Glomerular visceral epithelial cell (primary cell): ENCODE measurements at regions not wholly inside any gene's neighbourhood (a gene's known extent, or its start where the extent isn't known, plus 50 kb on each side); places are given as distances from the start of the nearest gene placed in this dataset.
A peak's percentile ranks its signal among the peaks of the same experiment; 100 is the strongest.
"Not testable (repeated sequence)": the region's sequence is repeated elsewhere in the genome, so short reads cannot be mapped to it uniquely, and the experiment has no call there.

ENCODE experiments used
- DNase-seq: peaks from one replicate; pipeline ENCODE4 v3.0.0-alpha.2; 2016; ENCODE audit errors: extremely low spot score

- no peak for DNase-seq
Observed at GRCh38 chr17:53335443-53335842, 487.3 kb upstream of the KIF2B start.

- DNase-seq = no peak
Observed at GRCh38 chr17:53330756-53331155, 492.0 kb upstream of the KIF2B start.

GRCh38 chr17:53321651-53322050, 501.1 kb upstream of the KIF2B start:
- DNase-seq = no peak

GRCh38 chr17:53319947-53320346, 502.8 kb upstream of the KIF2B start:
- DNase-seq = no peak

- DNase-seq = no peak
Observed at GRCh38 chr17:53316988-53317387, 505.7 kb upstream of the KIF2B start.

GRCh38 chr17:53316073-53316472, 506.7 kb upstream of the KIF2B start:
- DNase-seq = no peak

- DNase-seq = no peak
Observed at GRCh38 chr17:53314521-53314920, 508.2 kb upstream of the KIF2B start.

GRCh38 chr17:53313746-53314145, 509.0 kb upstream of the KIF2B start:
- peak; percentile 46 for DNase-seq

- DNase-seq = no peak
Observed at GRCh38 chr17:53278466-53278865, 544.3 kb upstream of the KIF2B start.

GRCh38 chr17:53273126-53273525, 549.6 kb upstream of the KIF2B start:
- no peak for DNase-seq

- no peak for DNase-seq
Observed at GRCh38 chr17:53270936-53271335, 551.8 kb upstream of the KIF2B start.

- no peak for DNase-seq
Observed at GRCh38 chr17:53264730-53265129, 558.0 kb upstream of the KIF2B start.

GRCh38 chr17:53253956-53254597, 568.6 kb upstream of the KIF2B start:
- no peak for DNase-seq

GRCh38 chr17:53249036-53249435, 573.7 kb upstream of the KIF2B start:
- no peak for DNase-seq

GRCh38 chr17:53234138-53234537, 588.6 kb upstream of the KIF2B start:
- DNase-seq = no peak

GRCh38 chr17:53227514-53227913, 595.2 kb upstream of the KIF2B start:
- DNase-seq = peak; percentile 4

GRCh38 chr17:53227111-53227510, 595.6 kb upstream of the KIF2B start:
- DNase-seq = no peak

- no peak for DNase-seq
Observed at GRCh38 chr17:53219821-53220220, 602.9 kb upstream of the KIF2B start.

GRCh38 chr17:53218723-53219122, 604.0 kb upstream of the KIF2B start:
- DNase-seq = no peak

- no peak for DNase-seq
Observed at GRCh38 chr17:53217311-53217710, 605.4 kb upstream of the KIF2B start.

GRCh38 chr17:53208935-53209334, 613.8 kb upstream of the KIF2B start:
- not testable (repeated sequence) for DNase-seq

GRCh38 chr17:53193044-53193443, 629.7 kb upstream of the KIF2B start:
- DNase-seq = no peak

- DNase-seq = no peak
Observed at GRCh38 chr17:53191878-53192277, 630.8 kb upstream of the KIF2B start.

- no peak for DNase-seq
Observed at GRCh38 chr17:53186001-53186400, 636.7 kb upstream of the KIF2B start.
